Esophagus squamous epithelium (tissue), 5 donors: ENCODE measurements at regions not wholly inside any gene's neighbourhood (a gene's known extent, or its start where the extent isn't known, plus 50 kb on each side); places are given as distances from the start of the nearest gene placed in this dataset.

Source experiments
- DNase-seq: peaks from one replicate; lab custom pipeline; 2025; lab: John Stamatoyannopoulos, UW
- H3K27ac ChIP-seq, 4 donors: fragments of 200-600 bp; sonication (generic); one replicate each; pipeline ENCODE4 v1.5.1; 2016 to 2019; ENCODE audit warnings: mild to moderate bottlenecking in 1 of 4
- H3K27me3 ChIP-seq, 4 donors: fragments of 200-600 bp; sonication (generic); 1 replicate in 3 of 4; 2 replicates in 1 of 4; pipeline versions ENCODE4 v1.5.1 to v1.6.0; 2017 to 2021; ENCODE audit warnings: antibody characterized with exemption in 1 of 4
- H3K36me3 ChIP-seq, 3 donors: fragments of 200-600 bp; sonication (generic); one replicate each; pipeline ENCODE4 v1.5.1; 2016 to 2019
- H3K4me1 ChIP-seq, 3 donors: fragments of 200-600 bp; sonication (generic); one replicate each; pipeline ENCODE4 v1.5.1; 2017 to 2019
- H3K4me3 ChIP-seq, 4 donors: fragments of 200-600 bp; sonication (generic); 1 replicate in 3 of 4; 2 replicates in 1 of 4; pipeline ENCODE4 v1.5.1; 2016 to 2019; ENCODE audit warnings: mild to moderate bottlenecking in 2 of 4, moderate library complexity in 1 of 4
- H3K9me3 ChIP-seq, 3 donors: fragments of 200-600 bp; sonication (generic); one replicate each; pipeline ENCODE4 v1.5.1; 2016 to 2019
- CTCF ChIP-seq, 6 experiments: fragments of 450-650 bp in 4 of 6; fragments of 200-600 bp in 2 of 6; sonication (generic) in 2 of 6; IDR thresholded peaks; one replicate each; pipeline ENCODE4 v1.5.1; 2016 to 2019; ENCODE audit warnings: antibody characterized with exemption in 6 of 6, mild to moderate bottlenecking in 4 of 6, moderate library complexity in 4 of 6
- POLR2A ChIP-seq, 4 donors: fragments of 450-650 bp; IDR thresholded peaks; one replicate each; pipeline ENCODE4 v1.6.1; 2017; ENCODE audit warnings: antibody characterized with exemption in 4 of 4, mild to moderate bottlenecking in 4 of 4, moderate library complexity in 3 of 4
- WGBS, 2 donors: methylation state at CpG; one replicate each; pipeline ENCODE4 v1.1.5; 2018; 5-methylcytosine and 5-hydroxymethylcytosine counted together
- intact Hi-C: fragments of 100-400 bp; cut with DNase I; formaldehyde crosslinking; loops from one replicate; pipeline ENCODE4 v1.15.0; 2022
- donor health status: DM: yes; HTN: yes; CAD: no.

GRCh38 chr1:30339866-30340265 lies 383.5 kb downstream of the MATN1 start:
- no peaks in the 10 kb centered on the region for H3K9me3 ChIP-seq
- DNase-seq: no peak
- no peak overlapping the region for H3K27ac ChIP-seq
- intact Hi-C loops: no loop called here
- WGBS, 2 donors: 60 to 83% methylated on average over 2 of the region's 2 CpGs
- no peaks in the 10 kb centered on the region for H3K36me3 ChIP-seq
- no peak overlapping the region for H3K4me3 ChIP-seq
- no peaks in the 10 kb centered on the region for H3K4me1 ChIP-seq
- no peak for TF ChIP-seq POLR2A (IDR thresholded peaks at IDR 0.05)
- TF ChIP-seq CTCF (IDR thresholded peaks at IDR 0.05): no peak
- peaks cover 0 to 59% (median 4%) of the 10 kb centered on the region in 4 donors for H3K27me3 ChIP-seq

- H3K27me3 ChIP-seq: peaks cover 0 to 48% (median 4%) of the 10 kb centered on the region in 4 donors
- intact Hi-C loops: no loop called here
- no peak overlapping the region for H3K4me3 ChIP-seq
- no peak overlapping the region for H3K27ac ChIP-seq
- no peaks in the 10 kb centered on the region for H3K36me3 ChIP-seq
- H3K4me1 ChIP-seq: no peaks in the 10 kb centered on the region
- H3K9me3 ChIP-seq: no peaks in the 10 kb centered on the region
- TF ChIP-seq CTCF (IDR thresholded peaks at IDR 0.05) (no peak), POLR2A (IDR thresholded peaks at IDR 0.05) (no peak)
- no peak for DNase-seq
- 87 to 94% methylated on average over 2 of the region's 2 CpGs for WGBS, 2 donors
These were observed 384.6 kb downstream of the MATN1 start for GRCh38 chr1:30338765-30339164.

GRCh38 chr1:30337324-30337620 lies 386.1 kb downstream of the MATN1 start:
- H3K4me1 ChIP-seq: no peaks in the 10 kb centered on the region
- 62 to 75% methylated on average over 2 to 3 of the region's 3 CpGs for WGBS, 2 donors
- H3K27me3 ChIP-seq: peaks cover 0 to 33% (median 0%) of the 10 kb centered on the region in 4 donors
- H3K4me3 ChIP-seq: no peak overlapping the region
- no peaks in the 10 kb centered on the region for H3K36me3 ChIP-seq
- no peak for TF ChIP-seq POLR2A (IDR thresholded peaks at IDR 0.05)
- no peak for TF ChIP-seq CTCF (IDR thresholded peaks at IDR 0.05)
- no peak overlapping the region for H3K27ac ChIP-seq
- no peaks in the 10 kb centered on the region for H3K9me3 ChIP-seq
- DNase-seq: no peak
- intact Hi-C loops: no loop called here

- no peak overlapping the region for H3K27ac ChIP-seq
- intact Hi-C loops: no loop called here
- no peak overlapping the region for H3K4me3 ChIP-seq
- WGBS, 2 donors: 86 to 89% methylated on average over 3 to 7 of the region's 16 CpGs
- no peaks in the 10 kb centered on the region for H3K4me1 ChIP-seq
- H3K9me3 ChIP-seq: no peaks in the 10 kb centered on the region
- no peaks in the 10 kb centered on the region for H3K36me3 ChIP-seq
- H3K27me3 ChIP-seq: peaks cover 0 to 28% (median 0%) of the 10 kb centered on the region in 4 donors
- no peak for DNase-seq
- TF ChIP-seq POLR2A (IDR thresholded peaks at IDR 0.05): no peak
- TF ChIP-seq CTCF (IDR thresholded peaks at IDR 0.05): no peak
These were observed 386.6 kb downstream of the MATN1 start for GRCh38 chr1:30336550-30337323.

GRCh38 chr1:30335997-30336390 lies 387.4 kb downstream of the MATN1 start:
- Histone ChIP-seq H3K27me3 (peaks cover 0 to 20% (median 0%) of the 10 kb centered on the region in 4 donors), H3K36me3 (no peaks in the 10 kb centered on the region), H3K4me1 (no peaks in the 10 kb centered on the region), H3K4me3 (no peak overlapping the region), H3K9me3 (no peaks in the 10 kb centered on the region), H3K27ac (no peak overlapping the region)
- WGBS, 2 donors: 69 to 94% methylated on average over 2 of the region's 2 CpGs
- DNase-seq: no peak
- intact Hi-C loops: no loop called here
- TF ChIP-seq POLR2A (IDR thresholded peaks at IDR 0.05) (no peak), CTCF (IDR thresholded peaks at IDR 0.05) (no peak)
